GM12873 (cell line): ENCODE measurements at regions not wholly inside any gene's neighbourhood (a gene's known extent, or its start where the extent isn't known, plus 50 kb on each side); places are given as distances from the start of the nearest gene placed in this dataset.

Source experiments
- CTCF ChIP-seq: IDR thresholded peaks from 2 replicates; pipeline ENCODE4 v1.5.1; 2012; ENCODE audit warnings: low read depth, mild to moderate bottlenecking, moderate library complexity, low read length, control low read depth; ENCODE audit not compliant: insufficient read depth; ENCODE audit errors: missing control alignments

GRCh38 chr5:97478483-97478882 is 295.4 kb upstream of the RIOK2 start:
- no peak for TF ChIP-seq CTCF

- no peak for TF ChIP-seq CTCF
Observed at GRCh38 chr5:97480313-97480712, 297.3 kb upstream of the RIOK2 start.

GRCh38 chr5:97488126-97488668 is 305.1 kb upstream of the RIOK2 start:
- TF ChIP-seq CTCF, result no peak

- no peak for TF ChIP-seq CTCF
Observed at GRCh38 chr5:97489010-97489840, 306.2 kb upstream of the RIOK2 start.

- TF ChIP-seq CTCF, result no peak
Observed at GRCh38 chr5:97494465-97494864, 311.4 kb upstream of the RIOK2 start.

- TF ChIP-seq CTCF, result no peak
Observed at GRCh38 chr5:97495301-97495700, 312.3 kb upstream of the RIOK2 start.

- TF ChIP-seq CTCF, result no peak
Observed at GRCh38 chr5:97496037-97496436, 313.0 kb upstream of the RIOK2 start.
